Stimulated activated naive CD8-positive, alpha-beta T cell treated with anti-CD3 and anti-CD28 coated beads, Interleukin-15, Interleukin-2, amounts not matched to agents 100 U/mL and 50 U/mL, for 24 hours (primary cell): ENCODE measurements at regions not wholly inside any gene's neighbourhood (a gene's known extent, or its start where the extent isn't known, plus 50 kb on each side); places are given as distances from the start of the nearest gene placed in this dataset.

Experiments
- ATAC-seq: fragments of 150-1000 bp; cut with Tn5 transposase; one replicate; pipeline ENCODE4 v1.10.0; 2021
- DNase-seq: peaks from one replicate; pipeline ENCODE4 v3.0.0; 2021

DNA sequence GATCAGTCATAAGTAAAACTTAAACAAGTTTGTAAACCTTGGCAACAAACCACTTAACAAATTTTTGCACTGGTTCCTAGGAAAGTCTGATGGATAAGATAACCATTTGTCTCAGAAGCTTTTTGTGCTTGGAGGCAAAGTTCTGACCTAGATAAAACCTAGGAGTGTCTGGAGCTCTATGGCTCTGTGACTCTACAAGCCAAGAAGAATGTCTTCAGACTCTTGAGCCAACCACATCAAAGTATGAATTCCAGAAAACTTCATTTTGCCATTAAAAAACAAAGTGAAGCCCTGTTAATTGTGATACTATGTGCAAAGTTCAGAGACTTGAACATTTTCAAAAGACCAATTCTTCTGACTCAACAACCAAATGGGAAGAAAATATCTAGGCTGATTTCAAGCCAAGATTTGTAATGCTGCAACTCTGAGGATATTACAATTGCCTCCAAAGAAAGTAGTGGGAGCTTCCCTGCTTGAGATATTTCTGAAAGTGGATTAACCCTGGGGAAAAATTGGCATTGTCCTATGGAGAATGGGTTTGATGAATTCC, 158.1 kb upstream of the FOXQ1 start:
- no peak for ATAC-seq

GRCh38 chr6:1146500-1146899, 165.4 kb upstream of the FOXQ1 start:
- no peak for DNase-seq

More for the DNA sequence above, 158.1 kb upstream of the FOXQ1 start:
- no peak for DNase-seq

GRCh38 chr6:1145768-1146218, 166.1 kb upstream of the FOXQ1 start:
- no peak for ATAC-seq
- DNase-seq: no peak

More at GRCh38 chr6:1146500-1146899, 165.4 kb upstream of the FOXQ1 start:
- ATAC-seq: no peak

DNA sequence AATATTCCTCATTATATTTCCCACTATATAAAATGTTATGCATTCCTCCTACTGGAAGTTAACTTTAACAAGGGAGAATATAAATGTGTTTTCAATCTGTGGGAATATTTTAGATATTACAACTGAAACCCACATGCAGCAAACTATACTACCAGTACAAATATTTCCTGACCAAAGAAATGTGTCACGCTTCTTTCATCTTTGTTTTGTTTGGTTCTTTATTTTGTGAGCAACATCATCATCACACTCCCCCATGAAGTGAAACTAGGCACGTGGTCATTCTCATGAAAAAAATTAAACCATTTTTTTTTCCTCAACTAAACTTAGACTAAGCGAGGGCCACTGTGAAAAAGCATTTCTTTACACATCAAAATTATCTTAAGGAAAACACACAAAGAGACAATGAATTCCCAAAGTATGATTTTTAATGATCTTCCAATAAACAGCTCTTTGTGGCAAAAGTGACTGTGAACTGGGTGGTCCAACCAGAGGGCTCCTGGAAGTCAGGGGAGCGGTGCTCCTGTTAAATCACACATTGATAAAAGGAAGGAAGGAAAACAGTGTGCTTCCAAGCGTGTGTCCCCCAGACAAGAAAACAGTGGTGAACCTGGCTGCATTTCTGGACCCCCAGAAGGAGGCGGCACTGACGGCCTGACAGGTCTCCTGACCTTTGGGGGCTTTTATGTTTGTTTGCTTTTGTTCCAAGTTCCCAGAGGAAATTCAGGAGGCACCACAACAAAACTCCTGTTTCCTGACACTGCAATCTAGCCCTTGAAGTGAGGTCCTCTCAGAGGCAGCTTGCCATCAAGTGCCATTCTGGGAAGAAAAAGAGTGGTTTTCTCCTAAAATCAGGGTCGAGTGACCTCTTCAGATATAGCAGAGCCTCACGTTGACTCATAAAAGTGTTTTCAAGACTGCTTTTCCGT, 166.8 kb upstream of the FOXQ1 start:
- no peak for DNase-seq
- ATAC-seq: no peak

- DNase-seq (no peak), ATAC-seq (no peak)
Measured at GRCh38 chr6:1143655-1144054, 168.2 kb upstream of the FOXQ1 start.

GRCh38 chr6:1139155-1139890, 172.6 kb upstream of the FOXQ1 start:
- ATAC-seq (no peak), DNase-seq (no peak)

DNA sequence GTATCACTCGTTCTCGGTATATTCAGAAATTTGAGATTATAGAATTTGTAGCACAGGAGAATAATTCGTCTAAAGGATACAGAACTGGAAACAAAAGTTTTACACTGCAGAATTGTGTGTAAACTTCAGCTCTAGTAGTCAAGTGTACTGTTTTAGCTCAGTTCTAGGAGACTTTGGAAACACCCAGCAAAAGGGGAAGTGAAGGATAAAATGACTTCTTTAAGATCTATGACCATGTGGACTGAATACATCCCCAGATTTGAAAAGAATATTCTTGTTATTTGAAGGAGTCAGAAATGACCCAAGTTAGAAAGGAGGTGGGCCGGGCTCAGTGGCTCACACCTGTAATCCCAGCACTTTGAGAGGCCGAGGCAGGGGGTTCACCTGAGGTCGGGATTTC, 174.0 kb upstream of the FOXQ1 start:
- DNase-seq: no peak
- ATAC-seq: no peak

DNA sequence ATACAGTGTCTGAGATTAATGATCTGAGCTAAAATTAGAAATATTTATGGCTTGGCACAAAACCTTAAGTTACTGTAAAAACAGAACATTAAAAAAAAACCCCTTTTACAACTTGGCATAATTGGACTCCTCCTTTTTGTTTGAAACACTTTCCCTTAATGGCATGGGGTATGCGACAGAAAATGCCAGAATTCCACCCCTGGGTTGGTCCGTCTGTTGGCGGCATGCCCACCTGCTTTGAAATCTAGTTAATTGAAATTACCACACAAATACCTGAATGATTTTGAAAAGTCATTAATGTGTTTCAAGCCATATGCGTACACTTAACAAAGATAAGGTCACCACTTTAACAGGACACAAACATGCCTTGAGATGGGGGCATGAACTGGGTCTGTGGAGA, 175.1 kb upstream of the FOXQ1 start:
- no peak for DNase-seq
- no peak for ATAC-seq

DNA sequence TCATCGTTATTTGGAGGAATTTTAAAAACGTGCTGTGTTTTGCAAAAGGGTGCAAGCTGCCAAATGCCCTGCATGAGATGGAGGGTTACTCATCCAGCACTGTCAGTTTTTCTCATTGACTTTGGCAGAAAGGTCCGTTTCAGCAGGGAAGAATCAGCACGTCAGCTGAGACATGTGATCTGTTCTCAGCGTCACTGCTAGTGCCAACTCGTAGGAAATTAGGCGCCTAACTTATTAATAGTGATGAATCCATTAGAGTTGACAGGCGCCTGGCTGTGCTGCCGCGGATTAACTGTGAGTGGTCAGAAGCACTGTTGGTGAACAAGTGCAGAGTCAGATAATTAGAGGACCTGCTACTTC, 175.5 kb upstream of the FOXQ1 start:
- DNase-seq (no peak), ATAC-seq (no peak)

GRCh38 chr6:1135726-1136414, 176.0 kb upstream of the FOXQ1 start:
- no peak for DNase-seq

DNA sequence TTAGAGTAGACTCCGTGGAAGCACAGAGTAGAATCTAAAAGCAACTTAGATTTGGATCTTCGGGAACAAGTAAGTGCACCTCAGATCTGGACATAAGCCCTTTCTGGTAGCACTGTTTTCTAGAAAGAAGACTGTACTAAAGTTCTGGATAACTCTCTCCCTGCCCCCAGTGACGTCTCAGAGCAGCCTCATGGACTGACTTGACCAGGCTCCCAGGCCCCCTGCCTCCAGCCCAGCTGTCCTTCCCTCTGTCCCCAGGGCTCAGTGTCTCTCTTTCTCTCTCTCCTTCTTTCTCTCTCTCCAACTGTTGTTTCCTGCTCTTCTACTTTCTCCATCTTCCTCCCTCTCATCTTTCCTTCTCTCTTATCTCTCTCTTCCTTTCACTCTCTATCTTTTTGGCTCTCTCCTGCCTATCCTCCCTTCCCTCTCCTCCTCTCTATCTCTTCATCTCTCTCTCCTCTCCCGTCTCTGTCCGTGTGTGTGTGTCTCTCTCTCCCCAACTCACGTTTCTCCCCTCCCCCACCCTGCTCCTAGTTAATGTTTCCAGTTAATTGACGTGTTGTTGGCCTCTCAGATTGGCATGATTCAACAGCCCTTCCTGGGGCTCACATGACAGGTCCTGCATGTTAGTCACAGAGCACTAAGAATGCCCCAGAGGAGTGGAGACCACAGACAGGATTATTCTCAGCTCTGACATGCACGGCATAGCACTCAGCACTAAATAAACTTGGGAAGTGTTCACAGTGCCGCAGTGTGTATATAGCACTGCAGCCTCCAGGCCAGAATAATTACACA, 180.4 kb upstream of the FOXQ1 start:
- ATAC-seq: no peak
- DNase-seq: no peak

More at GRCh38 chr6:1135726-1136414, 176.0 kb upstream of the FOXQ1 start:
- ATAC-seq: no peak

- DNase-seq: no peak
- ATAC-seq: no peak
Measured at GRCh38 chr6:1130709-1131108, 181.2 kb upstream of the FOXQ1 start.

DNA sequence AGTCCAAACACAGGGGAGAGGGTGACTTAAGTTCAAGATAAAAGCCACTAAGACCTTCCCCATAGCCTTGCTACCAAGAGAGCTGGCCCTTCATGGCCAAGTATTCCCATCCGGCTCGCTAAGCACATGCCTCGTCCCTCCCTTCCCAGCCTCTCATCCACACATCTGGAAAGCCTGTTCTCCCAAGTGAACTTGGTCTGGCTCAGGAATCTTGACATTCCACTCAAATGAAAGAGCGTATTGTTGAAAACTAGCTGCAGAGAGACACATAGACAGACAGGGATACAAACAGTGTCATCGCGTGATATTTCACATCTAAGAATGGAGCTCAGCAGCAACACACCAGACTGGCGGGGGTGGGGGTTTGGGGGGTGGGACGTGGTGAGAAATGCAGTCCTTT, 182.8 kb upstream of the FOXQ1 start:
- no peak for DNase-seq
- no peak for ATAC-seq

GRCh38 chr6:1127597-1128288, 184.2 kb upstream of the FOXQ1 start:
- ATAC-seq (no peak), DNase-seq (no peak)

- ATAC-seq (no peak), DNase-seq (no peak)
Measured at GRCh38 chr6:1127129-1127528, 184.8 kb upstream of the FOXQ1 start.

GRCh38 chr6:1126036-1126435, 185.9 kb upstream of the FOXQ1 start:
- ATAC-seq: no peak
- no peak for DNase-seq

GRCh38 chr6:1125297-1125696, 186.6 kb upstream of the FOXQ1 start:
- ATAC-seq: no peak
- no peak for DNase-seq

DNA sequence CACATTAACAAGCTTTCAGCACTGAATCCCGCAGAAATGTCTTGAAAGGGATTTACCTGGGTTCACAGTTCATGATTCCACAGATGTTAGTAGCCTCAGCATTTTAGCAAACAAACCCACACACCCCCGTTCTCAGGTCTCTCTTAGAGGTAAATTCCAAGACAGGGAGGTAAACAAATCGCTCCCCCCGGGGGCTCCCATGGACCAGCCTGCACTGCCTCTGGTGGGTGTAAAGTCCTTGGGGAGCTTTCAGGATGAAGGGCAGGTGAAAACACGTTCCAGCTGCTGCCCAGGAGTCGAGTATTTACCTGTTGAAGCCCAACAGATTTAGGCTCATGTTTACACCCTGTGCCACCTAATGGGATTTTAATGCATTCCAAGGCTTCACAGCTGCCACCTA, 187.0 kb upstream of the FOXQ1 start:
- ATAC-seq (no peak), DNase-seq (no peak)

GRCh38 chr6:1123386-1124375, 188.2 kb upstream of the FOXQ1 start:
- DNase-seq: no peak
- no peak for ATAC-seq

- DNase-seq (no peak), ATAC-seq (no peak)
Measured at GRCh38 chr6:1122083-1122482, 189.8 kb upstream of the FOXQ1 start.
